Neural cell (in vitro differentiated cells): ENCODE measurements at regions not wholly inside any gene's neighbourhood (a gene's known extent, or its start where the extent isn't known, plus 50 kb on each side); places are given as distances from the start of the nearest gene placed in this dataset.

Source experiments
- EP300 ChIP-seq: fragments of 450-650 bp; conservative IDR thresholded peaks from 2 replicates; pipeline ENCODE4 v1.6.1; 2014; ENCODE audit warnings: antibody characterized with exemption, mild to moderate bottlenecking, moderate library complexity; ENCODE audit not compliant: poor library complexity, severe bottlenecking
- POLR2AphosphoS5 ChIP-seq: IDR thresholded peaks from 2 replicates; pipeline ENCODE4 v1.6.1; 2012
- SMC3 ChIP-seq: fragments of 450-650 bp; conservative IDR thresholded peaks from 2 replicates; pipeline ENCODE4 v1.6.1; 2014; ENCODE audit warnings: antibody characterized with exemption, mild to moderate bottlenecking, moderate library complexity; ENCODE audit not compliant: poor library complexity
- TF ChIP-seq, protein P1 (sequence below): fragments of 450-650 bp; IDR thresholded peaks from 2 replicates; pipeline ENCODE4 v1.5.1; 2014; ENCODE audit warnings: antibody characterized with exemption, mild to moderate bottlenecking, moderate library complexity; ENCODE audit not compliant: poor library complexity, severe bottlenecking

DNA sequence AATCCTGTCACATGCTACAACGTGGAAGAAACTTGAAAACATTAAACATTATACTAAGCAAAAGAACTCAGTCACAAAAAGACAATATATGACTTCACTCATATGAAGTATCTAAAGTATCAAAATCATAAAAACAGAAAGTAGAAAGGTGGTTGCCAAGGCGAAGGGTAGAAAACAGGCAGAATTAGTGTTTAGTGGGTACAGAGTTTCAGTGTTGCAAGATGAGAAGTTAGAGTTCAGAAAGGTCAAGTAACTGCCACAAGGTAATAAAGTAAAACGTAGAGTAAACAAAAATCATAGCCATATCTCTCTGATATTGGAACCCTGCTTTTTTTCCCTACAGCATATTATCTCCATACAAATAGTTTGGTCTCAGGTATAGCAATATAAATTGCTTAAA is 223.8 kb upstream of the FSCB start:
- TF ChIP-seq, protein P1, sequence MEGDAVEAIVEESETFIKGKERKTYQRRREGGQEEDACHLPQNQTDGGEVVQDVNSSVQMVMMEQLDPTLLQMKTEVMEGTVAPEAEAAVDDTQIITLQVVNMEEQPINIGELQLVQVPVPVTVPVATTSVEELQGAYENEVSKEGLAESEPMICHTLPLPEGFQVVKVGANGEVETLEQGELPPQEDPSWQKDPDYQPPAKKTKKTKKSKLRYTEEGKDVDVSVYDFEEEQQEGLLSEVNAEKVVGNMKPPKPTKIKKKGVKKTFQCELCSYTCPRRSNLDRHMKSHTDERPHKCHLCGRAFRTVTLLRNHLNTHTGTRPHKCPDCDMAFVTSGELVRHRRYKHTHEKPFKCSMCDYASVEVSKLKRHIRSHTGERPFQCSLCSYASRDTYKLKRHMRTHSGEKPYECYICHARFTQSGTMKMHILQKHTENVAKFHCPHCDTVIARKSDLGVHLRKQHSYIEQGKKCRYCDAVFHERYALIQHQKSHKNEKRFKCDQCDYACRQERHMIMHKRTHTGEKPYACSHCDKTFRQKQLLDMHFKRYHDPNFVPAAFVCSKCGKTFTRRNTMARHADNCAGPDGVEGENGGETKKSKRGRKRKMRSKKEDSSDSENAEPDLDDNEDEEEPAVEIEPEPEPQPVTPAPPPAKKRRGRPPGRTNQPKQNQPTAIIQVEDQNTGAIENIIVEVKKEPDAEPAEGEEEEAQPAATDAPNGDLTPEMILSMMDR, result no peak
- no peak for TF ChIP-seq SMC3
- TF ChIP-seq POLR2AphosphoS5, result no peak
- TF ChIP-seq EP300, result no peak
